Liver (tissue), 8 donors: ENCODE measurements at regions not wholly inside any gene's neighbourhood (a gene's known extent, or its start where the extent isn't known, plus 50 kb on each side); places are given as distances from the start of the nearest gene placed in this dataset.

Experiments used
- DNase-seq: peaks from one replicate; pipeline ENCODE4 v3.0.0-alpha.2; 2017; ENCODE audit warnings: low spot score
- H3K27ac ChIP-seq, 2 donors: one replicate each; pipeline ENCODE4 v1.7.0; 2013; ENCODE audit warnings: inconsistent platforms in 2 of 2, low read length in 2 of 2, control low read depth in 1 of 2, low read depth in 1 of 2, mild to moderate bottlenecking in 1 of 2
- H3K27me3 ChIP-seq, 4 donors: one replicate each; pipeline versions ENCODE4 v1.6.1 to v1.7.0; 2013; ENCODE audit warnings: low read length in 3 of 4, inconsistent platforms in 1 of 4, mild to moderate bottlenecking in 1 of 4, moderate library complexity in 1 of 4; ENCODE audit not compliant: control insufficient read depth in 4 of 4, insufficient read depth in 4 of 4
- H3K36me3 ChIP-seq, 4 donors: one replicate each; pipeline versions ENCODE4 v1.6.1 to v1.7.0; 2013; ENCODE audit warnings: low read length in 3 of 4, mild to moderate bottlenecking in 3 of 4, low read depth in 1 of 4, moderate library complexity in 1 of 4; ENCODE audit not compliant: control insufficient read depth in 4 of 4, insufficient read depth in 3 of 4
- H3K4me1 ChIP-seq, 4 donors: one replicate each; pipeline versions ENCODE4 v1.6.1 to v1.7.0; 2013; ENCODE audit warnings: low read length in 3 of 4, mild to moderate bottlenecking in 3 of 4, moderate library complexity in 1 of 4; ENCODE audit not compliant: control insufficient read depth in 4 of 4, insufficient read depth in 4 of 4
- H3K4me3 ChIP-seq, 3 donors: one replicate each; pipeline versions ENCODE4 v1.6.1 to v1.7.0; 2013; ENCODE audit warnings: low read length in 3 of 3, control low read depth in 1 of 3, low read depth in 1 of 3, mild to moderate bottlenecking in 1 of 3
- H3K9ac ChIP-seq, 2 donors: one replicate each; pipeline ENCODE4 v1.7.0; 2013; ENCODE audit warnings: low read length in 2 of 2, mild to moderate bottlenecking in 2 of 2, moderate library complexity in 2 of 2, control low read depth in 1 of 2, low read depth in 1 of 2
- H3K9me3 ChIP-seq, 4 donors: one replicate each; pipeline versions ENCODE4 v1.6.1 to v1.7.0; 2013; ENCODE audit warnings: low read length in 3 of 4; ENCODE audit not compliant: control insufficient read depth in 4 of 4
- ATF3 ChIP-seq: IDR thresholded peaks from 2 replicates; pipeline ENCODE4 v1.6.1; 2016; ENCODE audit warnings: antibody characterized with exemption
- CTCF ChIP-seq: fragments of 150-350 bp; IDR thresholded peaks from 2 replicates; pipeline ENCODE4 v1.5.1; 2017; ENCODE audit warnings: improper control_type of control experiment, low read depth, low read length; ENCODE audit not compliant: missing input control
- FOXA1 ChIP-seq: IDR thresholded peaks from 2 replicates; pipeline ENCODE4 v1.6.1; 2016; ENCODE audit warnings: antibody characterized with exemption
- FOXA2 ChIP-seq: IDR thresholded peaks from 2 replicates; pipeline ENCODE4 v1.6.1; 2016; ENCODE audit warnings: antibody characterized with exemption
- GABPA ChIP-seq, 2 donors: IDR thresholded peaks in 1 of 2; conservative IDR thresholded peaks in 1 of 2; 2 replicates each; pipeline ENCODE4 v1.6.1; 2016; ENCODE audit warnings: antibody characterized with exemption in 2 of 2, mild to moderate bottlenecking in 1 of 2, moderate library complexity in 1 of 2
- HNF4G ChIP-seq: IDR thresholded peaks from 2 replicates; pipeline ENCODE4 v1.6.1; 2016; ENCODE audit warnings: antibody characterized with exemption
- JUND ChIP-seq, 2 donors: IDR thresholded peaks; 2 replicates each; pipeline ENCODE4 v1.6.1; 2016; ENCODE audit warnings: antibody characterized with exemption in 2 of 2
- MAX ChIP-seq: IDR thresholded peaks from 2 replicates; pipeline ENCODE4 v1.6.1; 2016; ENCODE audit warnings: antibody characterized with exemption
- NR2F2 ChIP-seq: IDR thresholded peaks from 2 replicates; pipeline ENCODE4 v1.6.1; 2016; ENCODE audit warnings: antibody characterized with exemption
- RAD21 ChIP-seq, 2 donors: IDR thresholded peaks; 2 replicates each; pipeline ENCODE4 v1.6.1; 2016; ENCODE audit warnings: antibody characterized with exemption in 2 of 2, mild to moderate bottlenecking in 2 of 2
- RXRA ChIP-seq, 2 donors: IDR thresholded peaks; 2 replicates each; pipeline ENCODE4 v1.6.1; 2017 to 2018; ENCODE audit warnings: antibody characterized with exemption in 2 of 2, mild to moderate bottlenecking in 1 of 2
- TAF1 ChIP-seq: conservative IDR thresholded peaks from 2 replicates; pipeline ENCODE4 v1.6.1; 2016; ENCODE audit warnings: antibody characterized with exemption, mild to moderate bottlenecking
- YY1 ChIP-seq: IDR thresholded peaks from 2 replicates; pipeline ENCODE4 v1.6.1; 2016; ENCODE audit warnings: antibody characterized with exemption, mild to moderate bottlenecking
- ZBTB33 ChIP-seq: IDR thresholded peaks from 2 replicates; pipeline ENCODE4 v1.6.1; 2016; ENCODE audit warnings: antibody characterized with exemption
- WGBS: extraction: QIAGEN DNeasy Blood & Tissue Kit; methylation state at CpG from one replicate; pipeline ENCODE4 v1.1.7; 2013; 5-methylcytosine and 5-hydroxymethylcytosine counted together
- TF ChIP-seq, protein P1 (sequence below): IDR thresholded peaks from 2 replicates; pipeline ENCODE4 v1.6.1; 2016; ENCODE audit warnings: antibody characterized with exemption, mild to moderate bottlenecking
- donor health status: healthy.
- donor health status: healthy.
- donor health status: healthy.
- donor health status: healthy.
- donor health status: healthy.

DNA sequence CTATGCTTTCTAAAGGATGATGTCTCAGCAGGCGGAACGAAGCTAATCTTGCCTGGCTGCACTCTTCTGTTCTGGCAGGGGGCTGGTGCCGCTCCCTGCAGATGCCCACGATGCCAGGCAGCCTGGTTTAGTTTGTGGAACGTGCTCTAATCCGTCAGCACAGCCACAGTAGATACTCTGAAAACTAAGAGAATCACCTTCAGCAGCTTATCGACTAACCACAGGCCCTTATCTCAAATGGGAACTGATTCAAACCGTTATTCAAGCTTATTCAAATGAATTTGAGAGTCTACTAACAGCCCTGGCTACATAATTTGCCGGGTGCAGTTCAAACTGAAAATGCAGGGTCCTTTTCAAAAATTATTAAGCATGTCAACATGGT, 246.6 kb upstream of the ANKRD55 start:
- Histone ChIP-seq H3K4me1 (peaks cover 0 to 23% (median 13%) of the 10 kb centered on the region in 4 donors), H3K27me3 (no peaks in the 10 kb centered on the region), H3K36me3 (no peaks in the 10 kb centered on the region), H3K4me3 (no peak overlapping the region), H3K9ac (peak overlapping the region in 1 of 2 donors; percentile 15), H3K9me3 (no peaks in the 10 kb centered on the region), H3K27ac (peak overlapping the region; percentile 67 to 75)
- TF ChIP-seq JUND (IDR thresholded peaks at IDR 0.05) = no peak
- no peak for TF ChIP-seq CTCF
- no peak for TF ChIP-seq HNF4G
- TF ChIP-seq NR2F2 = no peak
- DNase-seq = no peak
- 68% methylated on average over 9 of the region's 9 CpGs for WGBS

DNA sequence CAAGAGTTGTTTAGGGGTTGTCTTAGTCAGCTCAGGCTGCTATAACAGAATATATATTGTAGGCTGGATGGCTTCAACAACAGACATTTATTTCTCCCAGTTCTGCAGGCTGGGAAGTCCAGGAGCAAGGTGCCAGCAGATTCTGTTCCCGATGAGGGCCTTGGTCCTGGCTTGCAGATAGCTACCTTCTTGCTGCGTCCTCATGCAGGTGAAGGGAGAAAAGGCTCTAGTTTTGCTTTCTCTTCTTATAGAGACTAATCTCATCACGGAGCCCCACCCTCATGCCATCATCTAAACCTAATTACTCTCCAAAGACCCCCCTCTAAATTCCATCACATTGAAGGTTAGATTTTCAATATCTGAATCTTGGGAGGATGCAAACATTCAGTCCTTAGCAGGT, 246.0 kb upstream of the ANKRD55 start:
- 88% methylated on average over 3 of the region's 3 CpGs for WGBS
- Histone ChIP-seq H3K4me3 (no peak overlapping the region), H3K27me3 (no peaks in the 10 kb centered on the region), H3K9me3 (no peaks in the 10 kb centered on the region), H3K27ac (no peak overlapping the region), H3K36me3 (no peaks in the 10 kb centered on the region), H3K9ac (no peak overlapping the region), H3K4me1 (peaks cover 0 to 23% (median 13%) of the 10 kb centered on the region in 4 donors)
- DNase-seq = no peak
- TF ChIP-seq MAX (no peak), FOXA1 (no peak), TAF1 (no peak), GABPA (IDR thresholded peaks at IDR 0.05 in 1 of 2, conservative IDR thresholded peaks at IDR 0.05 in 1 of 2) (no peak), RAD21 (IDR thresholded peaks at IDR 0.05) (no peak), NR2F2 (no peak), FOXA2 (no peak), RXRA (IDR thresholded peaks at IDR 0.05) (no peak), ATF3 (no peak), ZBTB33 (no peak), HNF4G (no peak), YY1 (no peak), CTCF (no peak)
- TF ChIP-seq, protein P1, sequence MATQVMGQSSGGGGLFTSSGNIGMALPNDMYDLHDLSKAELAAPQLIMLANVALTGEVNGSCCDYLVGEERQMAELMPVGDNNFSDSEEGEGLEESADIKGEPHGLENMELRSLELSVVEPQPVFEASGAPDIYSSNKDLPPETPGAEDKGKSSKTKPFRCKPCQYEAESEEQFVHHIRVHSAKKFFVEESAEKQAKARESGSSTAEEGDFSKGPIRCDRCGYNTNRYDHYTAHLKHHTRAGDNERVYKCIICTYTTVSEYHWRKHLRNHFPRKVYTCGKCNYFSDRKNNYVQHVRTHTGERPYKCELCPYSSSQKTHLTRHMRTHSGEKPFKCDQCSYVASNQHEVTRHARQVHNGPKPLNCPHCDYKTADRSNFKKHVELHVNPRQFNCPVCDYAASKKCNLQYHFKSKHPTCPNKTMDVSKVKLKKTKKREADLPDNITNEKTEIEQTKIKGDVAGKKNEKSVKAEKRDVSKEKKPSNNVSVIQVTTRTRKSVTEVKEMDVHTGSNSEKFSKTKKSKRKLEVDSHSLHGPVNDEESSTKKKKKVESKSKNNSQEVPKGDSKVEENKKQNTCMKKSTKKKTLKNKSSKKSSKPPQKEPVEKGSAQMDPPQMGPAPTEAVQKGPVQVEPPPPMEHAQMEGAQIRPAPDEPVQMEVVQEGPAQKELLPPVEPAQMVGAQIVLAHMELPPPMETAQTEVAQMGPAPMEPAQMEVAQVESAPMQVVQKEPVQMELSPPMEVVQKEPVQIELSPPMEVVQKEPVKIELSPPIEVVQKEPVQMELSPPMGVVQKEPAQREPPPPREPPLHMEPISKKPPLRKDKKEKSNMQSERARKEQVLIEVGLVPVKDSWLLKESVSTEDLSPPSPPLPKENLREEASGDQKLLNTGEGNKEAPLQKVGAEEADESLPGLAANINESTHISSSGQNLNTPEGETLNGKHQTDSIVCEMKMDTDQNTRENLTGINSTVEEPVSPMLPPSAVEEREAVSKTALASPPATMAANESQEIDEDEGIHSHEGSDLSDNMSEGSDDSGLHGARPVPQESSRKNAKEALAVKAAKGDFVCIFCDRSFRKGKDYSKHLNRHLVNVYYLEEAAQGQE = no peak
